ENCODE measurements at regions not wholly inside any gene's neighbourhood (a gene's known extent, or its start where the extent isn't known, plus 50 kb on each side); places are given as distances from the start of the nearest gene placed in this dataset.

- Histone ChIP-seq H3K4me3 (ENCODE audit: low read depth, low read length) (no peak overlapping the region), H3K36me3 (ENCODE audit: control insufficient read depth, insufficient read depth, low read length) (no peaks in the 10 kb centered on the region), H3K27me3 (ENCODE audit: control insufficient read depth, insufficient read depth, low read length) (no peaks in the 10 kb centered on the region)
- CTCF ChIA-PET = no interaction called here
- POLR2A ChIA-PET = no interaction called here
- DNase-seq (ENCODE audit: low read depth) = no peak
- TF ChIP-seq CTCF (IDR thresholded peaks at IDR 0.05; ENCODE audit: insufficient read depth, low read depth, low read length) = no peak
Measured at GRCh38 chr1:60577029-60577428, 503.5 kb upstream of the C1orf87 start.

DNA sequence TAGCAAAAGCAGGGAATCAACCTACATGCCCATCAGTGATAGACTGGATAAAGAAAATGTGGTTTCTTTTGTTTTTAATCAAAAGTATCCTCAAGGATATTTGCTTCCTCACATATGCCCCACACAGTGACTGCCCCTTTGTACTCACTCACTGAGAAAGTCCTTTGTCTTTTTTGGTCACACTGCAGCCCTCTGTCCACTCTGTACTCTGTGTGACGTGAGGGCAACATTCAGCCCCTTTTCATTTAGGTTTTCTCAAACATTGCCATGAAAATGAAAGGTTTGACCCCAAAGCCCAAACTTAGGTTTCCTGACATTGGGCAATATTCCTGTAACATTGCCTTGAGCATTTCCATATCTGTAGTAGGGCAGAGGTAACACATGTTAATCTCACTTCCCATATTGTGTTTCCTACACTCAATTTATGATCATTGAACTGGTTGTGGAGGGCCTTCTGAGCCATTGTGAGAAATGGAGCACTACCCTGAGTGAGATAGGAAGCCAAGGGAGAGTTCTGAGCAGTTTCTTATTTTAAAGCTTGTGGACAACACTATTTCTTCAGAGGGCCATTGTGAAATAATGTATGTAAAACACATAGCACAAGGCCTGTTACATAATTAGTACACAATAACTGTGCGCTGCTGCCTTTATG is 501.9 kb upstream of the C1orf87 start:
- Histone ChIP-seq H3K4me3 (ENCODE audit: low read depth, low read length) (no peak overlapping the region), H3K36me3 (ENCODE audit: control insufficient read depth, insufficient read depth, low read length) (no peaks in the 10 kb centered on the region), H3K27me3 (ENCODE audit: control insufficient read depth, insufficient read depth, low read length) (no peaks in the 10 kb centered on the region)
- POLR2A ChIA-PET = no interaction called here
- no peak for TF ChIP-seq CTCF (IDR thresholded peaks at IDR 0.05; ENCODE audit: insufficient read depth, low read depth, low read length)
- no peak for DNase-seq (ENCODE audit: low read depth)
- CTCF ChIA-PET = no interaction called here

DNA sequence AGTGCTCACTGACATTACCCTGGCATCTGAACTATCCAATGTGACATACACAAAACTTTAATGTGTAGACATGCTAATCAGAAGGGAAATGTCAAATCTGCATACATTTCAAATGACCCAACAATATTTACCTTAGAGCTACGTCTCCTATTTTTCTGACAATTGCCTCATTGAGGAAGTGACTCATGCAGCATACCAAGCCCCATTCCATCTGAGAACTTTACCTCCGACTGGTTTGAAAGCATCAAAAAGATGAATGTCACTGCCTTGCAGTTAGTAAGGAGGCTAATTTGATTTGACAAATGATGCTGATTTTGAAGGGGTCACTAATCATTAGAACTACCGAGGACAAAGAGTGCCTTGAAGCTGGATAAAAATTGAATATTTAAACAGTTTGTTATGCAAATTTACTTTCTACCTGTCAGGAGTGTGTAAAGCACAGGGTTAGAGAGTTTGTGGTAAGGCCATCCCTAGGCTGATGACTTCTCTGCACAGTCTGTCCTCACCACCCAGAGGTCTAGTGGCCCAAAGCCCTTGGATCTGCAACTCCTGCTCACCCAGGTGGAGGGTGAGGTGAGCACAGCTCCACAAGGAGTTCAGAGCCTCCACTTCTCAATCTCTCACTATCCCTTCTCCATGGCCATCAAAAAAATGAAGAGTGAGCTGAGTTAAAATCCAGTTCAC is 500.3 kb upstream of the C1orf87 start:
- no peaks in the 10 kb centered on the region for H3K36me3 ChIP-seq (ENCODE audit: control insufficient read depth, insufficient read depth, low read length)
- TF ChIP-seq CTCF (IDR thresholded peaks at IDR 0.05; ENCODE audit: insufficient read depth, low read depth, low read length) = no peak
- H3K4me3 ChIP-seq (ENCODE audit: low read depth, low read length) = no peak overlapping the region
- CTCF ChIA-PET = no interaction called here
- POLR2A ChIA-PET = no interaction called here
- no peaks in the 10 kb centered on the region for H3K27me3 ChIP-seq (ENCODE audit: control insufficient read depth, insufficient read depth, low read length)
- no peak for DNase-seq (ENCODE audit: low read depth)

DNA sequence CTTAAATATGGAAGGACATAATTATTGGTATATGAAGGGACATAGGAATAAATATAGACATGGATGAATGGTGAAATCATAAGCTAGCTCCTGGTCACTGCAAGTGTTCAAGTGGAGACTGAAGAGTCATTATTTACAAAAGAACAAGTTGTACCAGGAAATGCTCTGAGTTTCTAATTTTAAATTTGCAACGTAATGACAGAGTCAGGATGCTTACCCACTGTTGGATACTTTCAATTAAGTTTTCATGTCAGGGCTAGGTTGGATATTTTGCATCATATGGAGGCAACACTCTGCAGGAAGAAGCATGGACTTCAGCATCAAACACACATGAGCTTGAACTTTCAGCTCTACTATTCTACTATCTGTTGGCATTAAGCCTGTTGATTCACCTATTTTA is 499.6 kb upstream of the C1orf87 start:
- ChIA-PET CTCF (no interaction called here), POLR2A (no interaction called here)
- no peak for DNase-seq (ENCODE audit: low read depth)
- Histone ChIP-seq H3K4me3 (ENCODE audit: low read depth, low read length) (no peak overlapping the region), H3K27me3 (ENCODE audit: control insufficient read depth, insufficient read depth, low read length) (no peaks in the 10 kb centered on the region), H3K36me3 (ENCODE audit: control insufficient read depth, insufficient read depth, low read length) (no peaks in the 10 kb centered on the region)
- no peak for TF ChIP-seq CTCF (IDR thresholded peaks at IDR 0.05; ENCODE audit: insufficient read depth, low read depth, low read length)

- CTCF ChIA-PET = no interaction called here
- POLR2A ChIA-PET = no interaction called here
- Histone ChIP-seq H3K36me3 (ENCODE audit: control insufficient read depth, insufficient read depth, low read length) (no peaks in the 10 kb centered on the region), H3K4me3 (ENCODE audit: low read depth, low read length) (no peak overlapping the region), H3K27me3 (ENCODE audit: control insufficient read depth, insufficient read depth, low read length) (no peaks in the 10 kb centered on the region)
- DNase-seq (ENCODE audit: low read depth) = no peak
- TF ChIP-seq CTCF (IDR thresholded peaks at IDR 0.05; ENCODE audit: insufficient read depth, low read depth, low read length) = no peak
Measured at GRCh38 chr1:60572378-60572777, 498.8 kb upstream of the C1orf87 start.
